Activated naive CD4-positive, alpha-beta T cell treated with anti-CD3 and anti-CD28 coated beads, Interleukin-2, amount 50 U/mL, for 16 hours (primary cell): ENCODE measurements at regions not wholly inside any gene's neighbourhood (a gene's known extent, or its start where the extent isn't known, plus 50 kb on each side); places are given as distances from the start of the nearest gene placed in this dataset.
"Not testable (repeated sequence)": the region's sequence is repeated elsewhere in the genome, so short reads cannot be mapped to it uniquely, and the experiment has no call there.

Source experiments
- DNase-seq: peaks from one replicate; pipeline ENCODE4 v3.0.0-alpha.2; 2020

- no peak for DNase-seq
Measured at GRCh38 chrX:45804276-45804675, 603.6 kb upstream of the DIPK2B start.

GRCh38 chrX:45803383-45803921 lies 602.8 kb upstream of the DIPK2B start:
- DNase-seq = peak; percentile 33

DNA sequence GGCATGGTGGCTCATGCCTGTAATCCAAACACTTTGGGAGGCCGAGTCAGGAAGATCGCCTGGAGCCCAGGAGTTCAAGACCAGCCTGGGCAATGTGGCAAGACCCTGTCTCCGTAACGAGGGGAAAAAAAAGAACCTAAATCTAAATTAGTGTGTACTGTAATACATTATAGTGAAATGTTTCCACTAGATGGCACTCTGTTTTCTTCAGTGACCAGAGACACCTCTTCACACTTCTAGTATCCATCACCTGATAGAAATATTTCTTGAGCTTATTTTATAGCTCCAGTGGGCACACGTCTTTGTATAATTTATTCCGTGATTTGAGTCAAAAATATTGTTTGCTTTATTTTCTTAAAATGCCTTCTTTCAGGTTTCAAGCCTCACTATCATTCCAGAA lies 600.9 kb upstream of the DIPK2B start:
- no peak for DNase-seq

DNA sequence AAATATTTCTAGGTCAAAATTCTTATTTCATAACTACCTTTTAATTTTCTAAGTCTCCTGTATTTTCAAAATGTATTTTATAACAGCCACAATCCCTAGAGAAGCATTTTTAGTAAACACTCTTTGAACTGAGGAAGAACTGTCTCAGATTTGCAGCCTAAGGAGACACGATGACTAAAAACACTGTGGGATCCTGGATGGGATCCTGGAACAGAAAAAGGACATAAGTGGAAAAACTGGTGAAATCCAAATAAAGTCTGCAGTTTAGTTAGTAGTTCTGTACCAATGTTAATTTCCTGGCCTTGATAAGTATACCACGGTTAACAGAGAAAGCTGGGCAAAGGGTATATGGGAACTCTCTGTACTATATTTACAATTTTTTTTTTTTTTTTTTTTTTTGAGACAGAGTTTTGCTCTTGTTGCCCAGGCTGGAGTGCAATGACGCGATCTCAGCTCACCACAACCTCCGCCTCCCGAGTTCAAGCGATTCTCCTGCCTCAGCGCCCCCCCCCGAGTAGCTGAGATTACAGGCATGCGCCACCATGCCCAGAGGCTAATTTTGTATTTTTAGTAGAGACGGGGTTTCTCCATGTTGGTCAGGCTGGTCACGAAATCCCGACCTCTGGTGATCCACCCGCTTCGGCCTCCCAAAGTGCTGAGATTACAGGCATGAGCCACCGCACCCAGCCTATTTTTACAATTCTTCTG lies 600.2 kb upstream of the DIPK2B start:
- DNase-seq = not testable (repeated sequence)

GRCh38 chrX:45799576-45799975 lies 598.9 kb upstream of the DIPK2B start:
- DNase-seq = no peak

- DNase-seq = no peak
Measured at GRCh38 chrX:45795546-45795945, 594.9 kb upstream of the DIPK2B start.

DNA sequence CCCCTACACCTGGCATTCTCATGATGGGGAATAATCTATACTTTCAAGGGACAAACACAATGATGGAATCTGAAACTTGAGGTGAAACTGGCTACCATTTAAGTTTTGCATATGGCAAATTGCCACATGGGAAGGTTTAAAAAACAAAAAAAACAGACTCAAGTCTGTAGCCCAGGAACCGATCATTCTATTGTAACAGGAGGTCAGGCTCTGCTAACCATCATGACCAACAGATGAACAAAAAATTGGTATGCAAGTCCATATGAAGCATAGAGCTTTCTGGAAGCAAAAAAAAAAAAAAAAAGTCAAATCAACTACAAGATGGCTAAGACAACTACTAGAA lies 594.3 kb upstream of the DIPK2B start:
- no peak for DNase-seq

GRCh38 chrX:45794323-45794994 lies 593.8 kb upstream of the DIPK2B start:
- DNase-seq = no peak

DNA sequence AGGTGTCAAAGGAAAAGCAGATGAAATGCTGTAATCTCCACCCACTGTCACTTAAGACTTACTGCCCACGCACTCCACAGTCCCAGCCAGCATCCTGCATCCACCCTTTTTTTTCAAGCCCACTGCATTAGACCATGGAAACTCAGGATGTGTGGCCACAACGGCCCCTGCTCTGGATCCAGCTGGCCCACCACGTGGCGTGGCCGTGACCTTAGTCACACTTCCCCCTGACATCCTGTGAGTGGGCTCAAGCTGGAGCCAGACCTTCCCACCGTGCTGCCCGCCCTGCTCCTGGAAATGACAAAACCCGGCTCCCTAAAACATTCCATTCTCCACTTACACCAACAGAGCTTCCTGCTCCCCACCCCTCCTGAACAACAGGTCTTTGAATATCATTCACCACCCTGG lies 588.3 kb upstream of the DIPK2B start:
- no peak for DNase-seq

GRCh38 chrX:45788315-45788714 lies 587.6 kb upstream of the DIPK2B start:
- no peak for DNase-seq

DNA sequence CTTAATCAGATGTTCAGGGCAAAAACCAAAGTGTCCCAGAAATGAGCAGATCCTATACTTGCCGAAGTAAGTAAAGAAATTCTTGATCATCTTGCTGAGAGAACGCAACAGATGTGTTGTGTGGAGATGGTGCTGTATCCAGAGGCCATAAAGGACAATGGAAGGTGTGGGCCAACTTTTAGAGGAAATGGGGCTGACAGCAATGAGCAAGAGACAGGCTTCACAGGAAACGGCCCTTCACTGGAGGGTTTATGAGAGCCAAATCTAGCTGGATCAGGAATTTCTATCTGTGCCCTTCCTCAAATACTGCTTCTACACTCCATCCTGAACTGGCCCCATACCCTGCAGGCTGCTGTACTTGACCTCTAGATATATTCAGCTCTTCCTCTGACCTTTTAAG lies 583.9 kb upstream of the DIPK2B start:
- no peak for DNase-seq

DNA sequence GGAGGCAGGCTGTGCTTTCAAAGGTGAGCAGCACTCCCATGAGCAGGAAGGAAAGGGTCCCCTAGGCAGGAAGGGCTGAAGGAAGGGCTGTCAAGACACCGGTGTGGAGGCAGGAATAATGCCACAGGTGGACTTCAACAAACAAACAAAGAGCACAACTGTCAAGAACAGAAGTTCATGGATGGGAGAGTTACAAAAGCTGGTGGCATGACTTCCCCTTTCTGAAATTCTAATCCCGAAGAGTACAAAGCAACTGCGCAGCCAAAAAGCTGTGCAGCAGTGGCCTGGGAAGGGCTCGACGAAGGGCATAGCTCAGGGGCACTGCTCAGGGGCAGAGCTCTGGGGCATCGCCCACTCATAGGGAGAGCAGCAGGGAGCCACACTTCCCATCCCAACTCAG lies 582.3 kb upstream of the DIPK2B start:
- no peak for DNase-seq

- no peak for DNase-seq
Measured at GRCh38 chrX:45781901-45782553, 581.4 kb upstream of the DIPK2B start.

DNA sequence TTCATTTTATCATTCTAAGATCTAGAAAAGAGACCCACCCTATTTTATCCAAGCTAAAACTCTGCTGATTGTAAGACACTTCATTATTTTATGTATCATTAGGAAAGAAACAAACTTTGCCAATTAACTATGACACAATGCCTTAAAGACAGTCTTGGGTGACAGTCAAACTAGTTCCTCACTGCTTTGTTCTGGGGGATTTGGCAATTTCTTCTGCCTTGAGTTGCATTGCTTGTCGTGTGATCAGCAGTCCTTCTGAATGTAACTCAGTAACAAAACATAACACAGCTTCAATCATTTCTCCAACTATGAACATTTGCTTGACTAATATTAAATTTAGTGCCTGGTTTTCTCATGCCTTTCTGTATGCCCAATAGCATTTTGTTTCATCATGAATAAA lies 577.9 kb upstream of the DIPK2B start:
- DNase-seq = no peak

- DNase-seq = no peak
Measured at GRCh38 chrX:45777366-45777765, 576.7 kb upstream of the DIPK2B start.

DNA sequence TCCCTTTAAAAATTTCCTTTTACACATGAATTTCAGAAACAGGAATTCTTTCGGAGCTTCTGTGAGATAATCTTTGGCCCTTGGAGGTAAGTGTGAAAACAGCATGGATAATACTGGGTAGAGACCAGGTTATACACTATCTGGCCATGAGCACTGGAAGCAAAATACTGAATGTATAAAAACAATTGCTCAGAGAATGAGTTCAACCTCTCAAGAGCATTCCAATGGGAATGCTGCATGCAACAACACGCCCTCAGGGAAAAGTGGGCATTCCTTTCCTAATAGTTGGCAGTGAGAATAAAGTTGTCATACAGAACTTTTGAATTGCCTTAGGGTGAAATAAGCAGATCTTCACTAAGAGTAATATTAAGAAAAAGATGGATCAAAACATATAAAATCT lies 574.8 kb upstream of the DIPK2B start:
- no peak for DNase-seq

- no peak for DNase-seq
Measured at GRCh38 chrX:45774961-45775360, 574.3 kb upstream of the DIPK2B start.

DNA sequence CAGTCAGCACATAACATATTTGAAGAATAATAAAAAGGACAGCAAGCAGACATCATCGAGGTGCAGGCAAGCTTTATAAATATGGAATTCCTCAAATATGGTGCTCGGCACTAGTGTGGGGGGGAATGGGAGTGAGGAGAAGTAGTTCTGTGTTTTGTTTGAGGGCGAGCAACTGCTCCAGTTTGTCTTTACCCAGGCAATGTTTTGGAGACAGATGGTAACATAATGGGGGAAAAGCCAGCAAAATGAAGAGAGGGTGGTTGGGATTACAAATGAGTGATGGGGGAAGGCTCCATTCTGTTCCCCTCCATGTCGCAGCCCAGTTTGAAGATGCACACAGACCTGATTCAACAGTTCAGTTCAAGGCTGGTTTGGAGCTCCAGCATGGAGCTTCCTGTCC lies 572.9 kb upstream of the DIPK2B start:
- DNase-seq = no peak

DNA sequence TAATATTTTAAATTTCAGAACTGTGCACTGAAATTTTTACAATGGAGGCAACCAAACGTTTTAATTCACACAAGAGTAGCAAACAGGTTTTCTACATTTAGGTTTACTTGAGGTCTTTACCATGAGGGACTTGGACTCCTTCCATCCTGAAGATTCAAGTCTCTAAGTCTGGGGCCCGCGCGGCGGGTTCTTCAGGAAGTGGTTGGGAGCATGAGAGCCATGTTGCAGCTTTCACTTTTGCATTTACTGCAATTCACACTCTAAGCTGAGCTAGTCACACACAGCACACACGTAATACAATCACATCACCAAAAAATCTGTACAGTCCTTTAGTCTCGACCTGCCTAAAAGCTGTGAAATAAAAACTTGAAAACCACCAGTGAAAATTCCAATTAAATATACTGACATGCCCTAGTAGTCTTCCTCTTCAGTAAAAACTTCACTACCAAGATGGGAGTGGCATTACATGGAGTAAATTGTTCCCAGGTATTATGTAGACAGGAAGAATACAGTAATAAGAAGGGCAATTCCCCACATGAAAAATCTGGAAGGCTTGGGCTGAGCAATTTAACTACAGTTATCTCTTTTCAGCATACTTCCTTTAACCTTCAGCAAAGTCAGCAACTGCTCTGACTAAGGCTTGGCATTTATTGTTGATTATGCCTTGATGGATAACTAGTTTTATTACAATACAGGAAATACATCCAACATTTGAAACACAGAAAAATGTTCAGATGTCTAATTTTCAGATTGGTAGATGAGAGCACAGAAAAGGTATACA lies 571.1 kb upstream of the DIPK2B start:
- DNase-seq = peak; percentile 37

- no peak for DNase-seq
Measured at GRCh38 chrX:45771114-45771513, 570.4 kb upstream of the DIPK2B start.

DNA sequence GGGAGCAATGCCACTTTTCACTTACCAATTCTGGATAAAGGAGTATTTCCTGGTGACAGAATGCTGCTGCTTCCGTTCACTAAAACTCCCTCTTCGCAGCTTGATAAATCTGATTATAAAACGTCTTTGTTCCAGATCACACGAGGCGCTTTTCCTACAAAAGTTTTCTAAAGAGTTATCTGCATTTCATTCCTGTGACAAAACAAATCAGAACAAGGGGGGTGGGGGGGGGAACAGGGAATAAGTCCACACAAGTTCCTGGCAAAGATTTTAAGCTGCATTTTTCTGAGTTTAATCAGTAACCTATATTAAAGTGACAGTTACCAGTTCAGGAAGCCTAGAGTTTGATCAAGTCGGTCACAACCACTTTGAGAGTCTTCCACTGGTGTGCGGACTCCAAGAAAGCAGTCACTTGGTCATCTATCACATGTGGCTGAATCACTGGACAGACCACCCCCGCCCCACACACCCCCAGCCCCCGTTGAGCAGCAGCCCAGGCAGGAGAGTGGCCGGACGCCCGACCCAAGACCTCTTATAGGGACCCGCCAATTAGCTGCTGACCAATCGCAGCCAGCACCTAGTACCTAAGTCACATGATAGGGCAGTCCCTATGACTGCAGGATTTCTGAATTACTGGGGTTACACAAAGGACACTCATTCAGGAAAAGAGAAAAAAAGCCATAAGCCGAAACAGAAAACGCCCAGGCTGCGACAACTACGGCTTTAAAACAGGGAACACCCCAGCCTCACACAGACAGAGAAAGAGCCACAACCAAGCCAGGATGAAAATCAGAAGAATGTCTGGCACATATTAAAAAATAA lies 569.3 kb upstream of the DIPK2B start:
- DNase-seq = peak; percentile 13

DNA sequence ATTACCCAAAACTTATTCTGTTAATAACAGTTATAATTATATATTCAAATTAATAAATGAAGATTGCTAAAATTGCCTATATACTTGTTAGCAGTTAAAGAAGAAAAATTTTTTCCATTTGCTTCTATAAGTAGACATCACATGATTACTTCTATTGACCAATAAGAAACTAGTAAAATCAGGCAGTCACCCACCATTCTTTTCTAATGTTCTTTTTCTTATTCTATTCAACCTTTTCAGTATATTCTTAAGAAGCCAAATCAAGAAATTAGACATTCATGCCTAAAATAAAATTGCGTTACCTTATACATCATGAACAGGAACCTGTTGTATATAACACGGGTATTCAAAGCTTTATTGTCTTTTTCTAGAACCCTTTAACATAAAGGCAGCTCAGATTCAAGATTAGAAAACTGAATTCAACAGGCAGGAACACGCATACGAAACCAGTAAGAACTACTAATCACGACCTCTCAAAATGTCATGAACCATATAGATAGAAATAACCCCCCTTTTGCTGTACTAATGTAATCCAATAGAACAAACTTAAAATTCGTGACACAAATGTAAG lies 568.1 kb upstream of the DIPK2B start:
- DNase-seq = no peak
